ENCODE measurements at regions not wholly inside any gene's neighbourhood (a gene's known extent, or its start where the extent isn't known, plus 50 kb on each side); places are given as distances from the start of the nearest gene placed in this dataset.

GRCh38 chr16:50948268-50948930 lies 202.7 kb downstream of the SALL1 start:
- TF ChIP-seq CTCF (conservative IDR thresholded peaks at IDR 0.05; ENCODE audit: low read depth, low read length) (no peak), EZH2 (IDR thresholded peaks at IDR 0.05; ENCODE audit: low read length, unreplicated experiment) (no peak), EZH2phosphoT487 (IDR thresholded peaks at IDR 0.05; ENCODE audit: borderline replicate concordance, low read length) (no peak)

All from PC-3 (cell line).